Type B pancreatic cell (in vitro differentiated cells): ENCODE measurements at regions not wholly inside any gene's neighbourhood (a gene's known extent, or its start where the extent isn't known, plus 50 kb on each side); places are given as distances from the start of the nearest gene placed in this dataset.

Experiments
- DNase-seq: peaks from one replicate; pipeline ENCODE4 v3.0.0; 2021; ENCODE audit warnings: mixed read lengths; ENCODE audit not compliant: unreplicated experiment; ENCODE audit errors: extremely low spot score
- H3K27ac Mint-ChIP-seq: 2 replicates; pipeline ENCODE4 v1.8.0; 2021; ENCODE audit warnings: mild to moderate bottlenecking, mixed read lengths
- H3K27me3 Mint-ChIP-seq: 2 replicates; pipeline ENCODE4 v1.8.0; 2021; ENCODE audit warnings: mixed read lengths
- H3K36me3 Mint-ChIP-seq: 2 replicates; pipeline ENCODE4 v1.8.0; 2021; ENCODE audit warnings: mixed read lengths
- H3K4me1 Mint-ChIP-seq: one replicate; pipeline ENCODE4 v1.8.0; 2021; ENCODE audit warnings: mixed read lengths; ENCODE audit not compliant: unreplicated experiment
- H3K4me3 Mint-ChIP-seq: 2 replicates; pipeline ENCODE4 v1.8.0; 2021; ENCODE audit warnings: mild to moderate bottlenecking, mixed read lengths
- H3K9me3 Mint-ChIP-seq: 2 replicates; pipeline ENCODE4 v1.8.0; 2021; ENCODE audit warnings: mixed read lengths
- CTCF ChIP-seq: fragments of 200-600 bp; sonication (generic); conservative IDR thresholded peaks from 2 replicates; pipeline ENCODE4 v1.5.0; 2021; ENCODE audit warnings: antibody characterized with exemption, mild to moderate bottlenecking

GRCh38 chr2:842151-842803 lies 108.4 kb upstream of the SNTG2 start:
- no peaks in the 10 kb centered on the region for H3K36me3 Mint-ChIP-seq
- H3K4me1 Mint-ChIP-seq, result no peaks in the 10 kb centered on the region
- peaks cover 4% of the 10 kb centered on the region for H3K27me3 Mint-ChIP-seq
- no peaks in the 10 kb centered on the region for H3K9me3 Mint-ChIP-seq
- H3K4me3 Mint-ChIP-seq, result no peak overlapping the region
- no peak for TF ChIP-seq CTCF
- DNase-seq, result no peak
- H3K27ac Mint-ChIP-seq, result no peak overlapping the region

- Mint-ChIP-seq H3K27ac (no peak overlapping the region), H3K36me3 (no peaks in the 10 kb centered on the region), H3K9me3 (no peaks in the 10 kb centered on the region), H3K4me3 (no peak overlapping the region), H3K4me1 (no peaks in the 10 kb centered on the region), H3K27me3 (peaks cover 4% of the 10 kb centered on the region)
- no peak for TF ChIP-seq CTCF
- no peak for DNase-seq
Measured at GRCh38 chr2:841036-841435, 109.6 kb upstream of the SNTG2 start.

- H3K4me3 Mint-ChIP-seq, result no peak overlapping the region
Measured at GRCh38 chr2:834233-834632, 116.4 kb upstream of the SNTG2 start.

GRCh38 chr2:833180-833579 lies 117.5 kb upstream of the SNTG2 start:
- Mint-ChIP-seq H3K4me1 (peaks cover 8% of the 10 kb centered on the region), H3K27ac (no peak overlapping the region), H3K4me3 (no peak overlapping the region), H3K36me3 (no peaks in the 10 kb centered on the region), H3K9me3 (no peaks in the 10 kb centered on the region), H3K27me3 (peaks cover 4% of the 10 kb centered on the region)
- TF ChIP-seq CTCF, result no peak
- DNase-seq, result no peak

More at GRCh38 chr2:834233-834632, 116.4 kb upstream of the SNTG2 start:
- Mint-ChIP-seq H3K27ac (no peak overlapping the region), H3K9me3 (no peaks in the 10 kb centered on the region), H3K27me3 (peaks cover 4% of the 10 kb centered on the region), H3K4me1 (peaks cover 8% of the 10 kb centered on the region), H3K36me3 (no peaks in the 10 kb centered on the region)
- no peak for DNase-seq
- TF ChIP-seq CTCF, result no peak

- Mint-ChIP-seq H3K36me3 (no peaks in the 10 kb centered on the region), H3K27ac (no peak overlapping the region), H3K9me3 (no peaks in the 10 kb centered on the region), H3K27me3 (peaks cover 4% of the 10 kb centered on the region), H3K4me1 (peaks cover 8% of the 10 kb centered on the region), H3K4me3 (no peak overlapping the region)
- no peak for DNase-seq
- no peak for TF ChIP-seq CTCF
Measured at GRCh38 chr2:832635-833034, 118.0 kb upstream of the SNTG2 start.

GRCh38 chr2:831622-832021 lies 119.0 kb upstream of the SNTG2 start:
- Mint-ChIP-seq H3K36me3 (no peaks in the 10 kb centered on the region), H3K4me1 (peaks cover 8% of the 10 kb centered on the region), H3K4me3 (no peak overlapping the region), H3K27ac (no peak overlapping the region), H3K27me3 (peaks cover 4% of the 10 kb centered on the region), H3K9me3 (no peaks in the 10 kb centered on the region)
- DNase-seq, result no peak
- TF ChIP-seq CTCF, result no peak
